Adrenal gland (tissue), 5 donors: ENCODE measurements at regions not wholly inside any gene's neighbourhood (a gene's known extent, or its start where the extent isn't known, plus 50 kb on each side); places are given as distances from the start of the nearest gene placed in this dataset.

Experiments
- CTCF ChIP-seq, 6 experiments: fragments of 450-650 bp in 4 of 6; fragments of 200-600 bp in 2 of 6; sonication (generic) in 1 of 6; IDR thresholded peaks; 1 replicate in 5 of 6; 2 replicates in 1 of 6; pipeline versions ENCODE4 v1.5.1 to v1.8.0; 2016 to 2021; ENCODE audit warnings: antibody characterized with exemption in 6 of 6, mild to moderate bottlenecking in 2 of 6, moderate library complexity in 1 of 6
- POLR2A ChIP-seq, 2 donors: fragments of 450-650 bp; IDR thresholded peaks; one replicate each; pipeline ENCODE4 v1.6.1; 2017; ENCODE audit warnings: antibody characterized with exemption in 2 of 2, mild to moderate bottlenecking in 2 of 2, moderate library complexity in 1 of 2
- donor health status: DM: no; HTN: no; CAD: no.

GRCh38 chr1:219783605-219784235 is 144.6 kb downstream of the SLC30A10 start:
- TF ChIP-seq CTCF (IDR thresholded peaks at IDR 0.05), result no peak
- TF ChIP-seq POLR2A (IDR thresholded peaks at IDR 0.05), result no peak
